Spinal cord (tissue), 9 donors: ENCODE measurements at regions not wholly inside any gene's neighbourhood (a gene's known extent, or its start where the extent isn't known, plus 50 kb on each side); places are given as distances from the start of the nearest gene placed in this dataset.

Experiments used
- DNase-seq, 6 donors: peaks; one replicate each; pipeline versions ENCODE4 v3.0.0 to v3.0.0-alpha.2; 2013 to 2015; ENCODE audit warnings: low spot score in 6 of 6, low read depth in 4 of 6
- H3K27ac ChIP-seq: one replicate; pipeline ENCODE4 v1.5.1; 2013; ENCODE audit warnings: low read depth, low read length, control low read depth
- H3K27me3 ChIP-seq: one replicate; pipeline ENCODE4 v1.6.1; 2013; ENCODE audit warnings: low read length; ENCODE audit not compliant: control insufficient read depth, insufficient read depth
- H3K36me3 ChIP-seq: one replicate; pipeline ENCODE4 v1.6.1; 2013; ENCODE audit warnings: low read length; ENCODE audit not compliant: control insufficient read depth, insufficient read depth
- H3K4me1 ChIP-seq: one replicate; pipeline ENCODE4 v1.6.1; 2013; ENCODE audit warnings: low read length; ENCODE audit not compliant: control insufficient read depth, insufficient read depth
- H3K4me3 ChIP-seq: one replicate; pipeline ENCODE4 v1.5.1; 2013; ENCODE audit warnings: low read depth, low read length, control low read depth
- H3K9me3 ChIP-seq: one replicate; pipeline ENCODE4 v1.6.1; 2013; ENCODE audit warnings: low read length; ENCODE audit not compliant: control insufficient read depth, insufficient read depth
- WGBS: methylation state at CpG from one replicate; pipeline ENCODE4 v1.1.5; 2013; ENCODE audit warnings: missing lambda C conversion rate; ENCODE audit not compliant: insufficient coverage; 5-methylcytosine and 5-hydroxymethylcytosine counted together
- donor health status: healthy.

DNA sequence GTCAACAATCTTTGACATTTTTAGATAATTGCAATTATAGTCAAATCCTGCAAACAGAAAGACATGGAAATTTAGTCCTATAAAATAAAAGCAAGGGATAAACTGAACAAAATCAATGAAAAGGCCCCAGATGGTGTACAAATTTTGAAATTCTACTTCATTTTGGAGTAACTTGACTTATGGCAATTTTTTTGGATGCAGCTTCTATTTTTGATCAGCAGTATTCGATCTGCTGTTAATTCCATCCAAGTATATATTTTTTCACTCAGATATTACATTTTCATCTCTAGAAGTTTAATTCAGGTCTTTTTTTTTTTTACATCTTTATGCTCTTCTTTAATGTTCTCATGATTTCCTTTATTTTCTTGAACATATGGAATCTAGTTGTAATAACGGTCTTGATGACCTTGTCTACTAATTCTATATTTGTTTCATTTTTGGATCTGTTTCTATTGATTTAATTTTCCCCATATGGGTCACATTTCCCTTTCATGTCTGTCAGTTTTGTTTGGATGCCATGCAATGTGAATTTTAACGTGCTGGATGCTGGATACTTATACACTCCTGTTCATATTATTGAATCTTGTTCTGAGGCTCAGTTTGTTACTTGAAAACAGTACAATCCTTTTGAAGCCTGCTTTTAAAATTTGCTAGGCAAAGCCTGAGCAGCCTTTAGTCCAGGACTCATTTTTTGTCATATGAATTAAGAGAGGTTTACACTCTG is 164.3 kb upstream of the FAM3C start:
- H3K4me1 ChIP-seq, result no peaks in the 10 kb centered on the region
- no peaks in the 10 kb centered on the region for H3K27me3 ChIP-seq
- no peak overlapping the region for H3K4me3 ChIP-seq
- no CpG with 5 or more reads among the region's 3 CpGs for WGBS
- no peaks in the 10 kb centered on the region for H3K9me3 ChIP-seq
- H3K27ac ChIP-seq, result no peak overlapping the region
- no peaks in the 10 kb centered on the region for H3K36me3 ChIP-seq
- peak in 1 of 6 donors; percentile 57 for DNase-seq

DNA sequence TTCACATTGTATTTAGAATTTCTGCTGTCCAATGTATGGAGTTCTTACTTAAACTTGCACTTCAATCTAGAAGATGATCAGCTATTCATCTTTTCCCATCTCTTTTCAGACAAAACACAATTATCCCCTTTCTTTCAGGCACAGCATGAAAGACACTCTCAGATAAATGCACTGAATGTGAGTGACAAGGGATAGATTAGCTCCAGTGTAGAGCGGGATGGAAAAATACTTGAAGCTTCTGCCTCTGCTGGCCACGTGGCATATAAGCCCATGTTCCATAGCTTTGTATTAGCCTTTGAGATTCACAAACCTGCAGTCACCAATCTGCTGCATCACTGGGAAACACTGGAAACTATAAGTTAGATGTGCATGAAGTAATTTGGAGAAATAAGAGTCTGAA is 162.2 kb upstream of the FAM3C start:
- no peaks in the 10 kb centered on the region for H3K36me3 ChIP-seq
- WGBS, result 40% methylated on average over 2 of the region's 2 CpGs
- peak in 2 of 6 donors; percentile 22 to 35 for DNase-seq
- H3K27ac ChIP-seq, result no peak overlapping the region
- H3K4me3 ChIP-seq, result no peak overlapping the region
- H3K27me3 ChIP-seq, result no peaks in the 10 kb centered on the region
- H3K4me1 ChIP-seq, result no peaks in the 10 kb centered on the region
- H3K9me3 ChIP-seq, result no peaks in the 10 kb centered on the region

DNA sequence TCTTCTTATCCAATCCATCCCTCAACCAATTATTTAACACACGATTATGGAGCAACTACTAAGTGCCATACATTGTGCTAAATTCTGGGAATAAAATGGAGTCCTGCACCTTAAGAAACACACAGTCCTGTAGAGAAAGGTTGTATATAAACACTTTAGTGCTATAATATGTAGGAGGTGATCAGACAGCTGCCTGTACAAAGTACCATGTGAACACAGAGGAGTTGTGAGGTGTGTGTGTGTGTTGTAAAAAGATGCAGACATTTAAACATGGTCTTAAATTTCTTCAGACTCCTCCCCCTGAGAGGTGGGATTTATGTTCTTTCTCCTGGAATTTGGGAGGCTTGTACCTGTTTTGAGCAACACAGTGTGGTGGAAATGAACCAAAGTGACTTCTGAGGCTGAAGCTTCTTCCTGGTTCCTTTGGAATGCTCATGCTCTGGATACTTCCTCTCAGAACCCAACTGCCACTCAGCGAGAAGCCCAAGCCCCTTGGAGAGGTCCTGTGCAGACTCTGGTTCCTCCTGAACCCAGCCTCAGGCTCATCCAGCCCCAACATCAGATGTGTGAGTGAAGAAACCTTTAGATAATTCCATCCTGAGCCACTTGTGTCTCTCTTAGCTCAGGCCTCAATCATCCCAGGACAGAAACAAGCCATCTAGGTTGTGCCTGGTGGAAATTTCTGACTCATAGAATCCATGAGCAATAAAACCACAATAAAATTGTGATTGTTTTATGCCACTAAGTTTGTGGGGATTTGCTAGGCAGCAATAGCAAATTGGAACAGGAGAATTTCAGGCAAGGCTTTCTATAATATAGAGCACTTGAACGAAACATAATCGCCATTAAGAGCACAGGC is 161.2 kb upstream of the FAM3C start:
- Histone ChIP-seq H3K27me3 (no peaks in the 10 kb centered on the region), H3K9me3 (no peaks in the 10 kb centered on the region), H3K4me3 (no peak overlapping the region), H3K27ac (no peak overlapping the region), H3K4me1 (no peaks in the 10 kb centered on the region), H3K36me3 (no peaks in the 10 kb centered on the region)
- DNase-seq, result no peak
- whole genome bisulfite sequencing, result 100% methylated on average over 1 of the region's 4 CpGs

DNA sequence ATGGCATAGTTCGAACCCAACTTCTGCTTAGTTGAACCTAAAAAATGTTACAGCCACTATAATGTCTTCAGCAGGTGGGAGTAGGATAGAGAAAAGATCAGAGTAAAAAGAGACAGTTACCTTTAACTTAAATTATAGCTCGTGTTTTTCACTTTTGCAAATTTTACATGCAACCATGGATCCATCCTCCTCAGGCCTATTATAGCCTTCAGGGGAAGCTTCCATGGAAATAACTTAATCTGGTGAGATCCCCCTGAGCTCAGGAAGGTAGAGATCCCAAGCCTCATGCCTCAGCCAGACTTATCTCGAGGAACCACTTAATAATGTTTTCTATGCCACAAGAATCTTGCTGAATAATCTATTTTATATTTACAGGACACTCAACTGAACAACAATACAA is 159.4 kb upstream of the FAM3C start:
- H3K4me3 ChIP-seq, result no peak overlapping the region
- DNase-seq, result no peak

DNA sequence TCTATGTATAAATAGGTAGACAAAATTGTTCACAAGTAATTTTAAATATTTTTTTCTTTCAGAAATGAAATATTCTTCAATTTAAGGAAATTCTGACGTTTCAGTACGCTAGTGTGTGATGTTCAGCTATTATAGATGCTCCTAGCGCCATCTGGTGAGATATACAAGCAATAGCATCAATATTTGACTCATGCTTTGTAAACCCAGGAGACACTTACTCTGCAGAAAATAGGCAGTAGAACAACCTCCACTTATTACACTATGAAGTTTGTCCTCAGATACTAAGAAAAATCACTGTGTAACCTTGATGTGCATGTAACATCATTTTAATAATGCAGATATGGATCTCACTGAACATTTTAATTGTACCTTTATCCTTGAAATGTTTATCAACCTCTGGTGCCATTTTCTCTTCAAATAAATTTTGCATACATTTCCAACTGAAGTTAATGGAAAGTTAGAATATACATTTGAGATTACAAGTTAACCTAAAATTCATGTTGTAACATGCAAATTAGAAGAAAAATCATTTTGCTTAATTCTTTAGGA is 151.5 kb upstream of the FAM3C start:
- no peak overlapping the region for H3K4me3 ChIP-seq
- no CpG with 5 or more reads among the region's 3 CpGs for WGBS
- no peaks in the 10 kb centered on the region for H3K4me1 ChIP-seq
- no peak overlapping the region for H3K27ac ChIP-seq
- DNase-seq, result peak in 5 of 6 donors; percentile 48 to 92 (median 50)
- H3K36me3 ChIP-seq, result no peaks in the 10 kb centered on the region
- no peaks in the 10 kb centered on the region for H3K27me3 ChIP-seq
- peaks cover 7% of the 10 kb centered on the region for H3K9me3 ChIP-seq

More for the DNA sequence above, 159.4 kb upstream of the FAM3C start:
- Histone ChIP-seq H3K4me1 (no peaks in the 10 kb centered on the region), H3K27me3 (no peaks in the 10 kb centered on the region), H3K27ac (no peak overlapping the region), H3K9me3 (no peaks in the 10 kb centered on the region), H3K36me3 (no peaks in the 10 kb centered on the region)
- 83% methylated on average over 1 of the region's 3 CpGs for WGBS

DNA sequence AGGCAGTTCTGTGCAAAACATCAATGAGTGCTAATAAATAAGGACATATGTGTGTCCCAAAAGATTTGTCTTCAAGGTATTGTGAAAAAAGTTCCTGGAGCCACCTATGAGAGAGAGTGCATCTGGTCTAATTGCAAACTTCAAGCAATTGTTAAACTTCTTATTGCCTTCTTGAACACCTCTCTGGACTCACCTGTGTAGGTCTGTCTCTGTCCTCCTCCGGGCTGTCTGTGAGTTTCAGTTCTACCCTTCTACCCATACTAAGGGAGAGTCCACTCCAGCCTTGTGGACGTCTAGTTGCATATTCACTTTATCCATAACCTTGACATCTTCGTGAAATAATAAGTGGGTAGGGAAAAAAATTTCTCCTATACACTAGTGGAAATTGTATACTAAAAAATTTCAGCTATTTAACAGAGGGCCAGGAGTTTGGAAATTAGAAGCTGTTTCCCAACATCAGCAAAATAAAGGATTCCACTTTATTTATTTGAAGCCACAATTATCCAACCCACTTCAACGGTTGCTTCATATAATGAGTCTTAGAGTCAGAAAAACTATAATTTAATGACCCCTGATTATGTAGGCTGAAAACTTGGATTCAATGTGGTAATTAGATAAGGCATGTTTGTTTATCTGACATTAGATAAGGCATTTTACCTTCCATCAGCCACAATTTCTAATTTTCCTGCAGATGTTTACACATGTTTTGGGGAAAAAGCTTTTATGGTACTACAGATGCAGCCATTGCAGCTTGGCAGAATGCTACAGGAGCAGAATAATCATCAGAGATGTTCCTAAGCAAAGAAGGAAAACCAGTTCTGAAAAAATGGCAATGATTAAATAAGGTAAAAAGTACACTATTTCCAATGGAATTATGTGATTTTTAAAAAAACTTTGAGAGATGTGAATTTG is 150.8 kb upstream of the FAM3C start:
- WGBS, result no CpG with 5 or more reads among the region's 4 CpGs
- Histone ChIP-seq H3K36me3 (no peaks in the 10 kb centered on the region), H3K4me1 (no peaks in the 10 kb centered on the region), H3K27ac (no peak overlapping the region), H3K4me3 (no peak overlapping the region), H3K27me3 (no peaks in the 10 kb centered on the region), H3K9me3 (peaks cover 7% of the 10 kb centered on the region)
- DNase-seq, result no peak

DNA sequence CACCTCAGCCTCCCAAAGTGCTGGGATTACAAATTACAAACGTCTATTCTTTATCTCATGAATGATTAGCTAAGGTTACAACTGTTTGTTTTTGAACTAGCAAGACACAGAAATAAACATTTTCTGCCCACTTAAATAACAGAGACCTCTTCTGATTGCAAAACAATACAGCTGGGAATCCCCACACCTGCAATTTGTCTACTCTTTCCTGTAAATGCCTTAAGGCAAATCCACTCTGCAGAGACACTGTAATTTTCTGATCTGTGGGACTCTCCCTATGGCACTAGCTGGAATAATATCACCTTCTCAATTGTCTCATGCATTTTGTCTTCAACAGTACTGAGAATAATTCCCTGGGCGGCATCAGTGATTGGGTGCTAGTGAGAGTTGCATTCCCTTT is 149.3 kb upstream of the FAM3C start:
- no peak for DNase-seq
- no peak overlapping the region for H3K4me3 ChIP-seq
- 86% methylated on average over 1 of the region's 2 CpGs for WGBS
- H3K27ac ChIP-seq, result no peak overlapping the region
- H3K9me3 ChIP-seq, result peaks cover 7% of the 10 kb centered on the region
- no peaks in the 10 kb centered on the region for H3K36me3 ChIP-seq
- H3K27me3 ChIP-seq, result no peaks in the 10 kb centered on the region
- no peaks in the 10 kb centered on the region for H3K4me1 ChIP-seq

DNA sequence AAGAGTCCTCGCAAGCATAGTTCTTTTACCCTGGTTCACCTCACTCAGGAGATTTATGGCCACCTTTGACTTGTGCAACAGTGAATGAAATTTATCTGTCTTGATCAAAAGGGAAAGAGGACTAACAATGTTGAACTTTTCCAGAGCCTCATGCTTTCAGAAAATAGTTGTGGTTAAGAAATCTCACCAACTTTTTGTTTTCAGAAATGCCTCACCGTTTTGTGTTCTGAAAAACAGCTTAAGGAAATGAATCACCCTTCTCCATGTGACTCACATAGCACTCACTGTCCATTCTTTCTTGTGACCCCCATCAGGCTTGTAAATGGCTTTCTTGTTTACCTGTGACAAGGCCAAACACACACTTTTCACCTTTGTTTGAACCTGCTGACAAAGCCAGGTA is 148.6 kb upstream of the FAM3C start:
- 17% methylated on average over 1 of the region's 2 CpGs for WGBS
- H3K27ac ChIP-seq, result no peak overlapping the region
- H3K27me3 ChIP-seq, result no peaks in the 10 kb centered on the region
- H3K4me1 ChIP-seq, result no peaks in the 10 kb centered on the region
- DNase-seq, result no peak
- peaks cover 7% of the 10 kb centered on the region for H3K9me3 ChIP-seq
- H3K4me3 ChIP-seq, result no peak overlapping the region
- no peaks in the 10 kb centered on the region for H3K36me3 ChIP-seq

DNA sequence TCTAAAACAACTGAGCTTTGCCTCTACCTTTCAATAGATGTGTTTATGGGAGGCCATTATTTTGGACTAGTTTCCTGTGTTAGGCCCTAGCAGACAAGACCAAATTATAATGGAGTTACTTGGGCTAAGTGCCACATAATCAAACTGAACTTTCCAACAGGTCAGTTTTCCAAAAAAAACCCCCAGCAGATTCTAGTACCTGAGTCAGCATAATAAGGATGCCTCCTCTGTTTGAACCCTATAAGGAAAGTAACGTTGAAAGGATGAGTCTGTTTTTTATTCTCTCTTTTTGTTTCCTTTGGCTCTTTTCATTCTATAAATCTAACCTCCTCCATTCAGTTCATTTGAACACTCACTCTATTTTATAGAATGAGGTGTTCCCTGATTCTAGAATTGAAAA is 148.1 kb upstream of the FAM3C start:
- no CpG with 5 or more reads among the region's 1 CpG for WGBS

More for the DNA sequence above, 148.1 kb upstream of the FAM3C start:
- Histone ChIP-seq H3K27me3 (no peaks in the 10 kb centered on the region), H3K9me3 (peaks cover 7% of the 10 kb centered on the region), H3K4me3 (no peak overlapping the region), H3K4me1 (no peaks in the 10 kb centered on the region), H3K27ac (no peak overlapping the region), H3K36me3 (no peaks in the 10 kb centered on the region)
- DNase-seq, result no peak
